SK-N-SH (cell line): ENCODE measurements at regions not wholly inside any gene's neighbourhood (a gene's known extent, or its start where the extent isn't known, plus 50 kb on each side); places are given as distances from the start of the nearest gene placed in this dataset.

Experiments
- CTCF ChIA-PET: fragments of 300-600, 350-600 bp; formaldehyde crosslinking; extraction: SDS; loops from one replicate; lab custom pipeline; 2021; lab: Yijun Ruan, JAX
- POLR2A ChIA-PET: fragments of 350-600 bp; sonication (Branson Sonifier 250); formaldehyde crosslinking; extraction: SDS; loops from one replicate; lab custom pipeline; 2020; ENCODE audit warnings: antibody characterized with exemption, inconsistent platforms; lab: Yijun Ruan, JAX
- DNase-seq: peaks from one replicate; pipeline ENCODE4 v3.0.0; 2012
- H2AFZ ChIP-seq: fragments of 200-600 bp; sonication (generic); 2 replicates; pipeline ENCODE4 v1.8.1; 2016; ENCODE audit warnings: antibody characterized with exemption, mild to moderate bottlenecking, low read depth
- H3F3A ChIP-seq: fragments of 200-600 bp; sonication (generic); replicated peaks from 2 replicates; pipeline ENCODE3; 2016; ENCODE audit warnings: antibody characterized with exemption, mild to moderate bottlenecking; ENCODE audit not compliant: insufficient read depth
- H3K27ac ChIP-seq, 2 experiments: fragments of 200-500 bp in 1 of 2; fragments of 200-600 bp in 1 of 2; sonication (Bioruptor generic) in 1 of 2; sonication (generic), shearing (Covaris generic) in 1 of 2; 2 replicates each; pipeline versions ENCODE4 v1.5.1 to v1.6.1; 2014 to 2016; ENCODE audit warnings: low read depth in 2 of 2, inconsistent platforms in 1 of 2, low read length in 1 of 2, mild to moderate bottlenecking in 1 of 2, mixed read lengths in 1 of 2
- H3K27me3 ChIP-seq: fragments of 200-600 bp; sonication (generic), shearing (Covaris generic); 2 replicates; pipeline ENCODE4 v1.6.1; 2016; ENCODE audit warnings: mixed run types; ENCODE audit not compliant: insufficient read depth
- H3K36me3 ChIP-seq, 2 experiments: fragments of 200-500 bp in 1 of 2; fragments of 200-600 bp in 1 of 2; sonication (Bioruptor generic) in 1 of 2; sonication (generic) in 1 of 2; replicated peaks in 1 of 2; 2 replicates each; pipeline versions ENCODE3 to v1.5.1; 2014 to 2016; ENCODE audit warnings: low read length in 1 of 2, mild to moderate bottlenecking in 1 of 2; ENCODE audit not compliant: insufficient read depth in 2 of 2, control insufficient read depth in 1 of 2
- H3K4me1 ChIP-seq, 2 experiments: fragments of 200-500 bp in 1 of 2; fragments of 200-600 bp in 1 of 2; sonication (Bioruptor generic) in 1 of 2; sonication (generic), shearing (Covaris generic) in 1 of 2; 2 replicates each; pipeline versions ENCODE4 v1.5.1 to v1.6.1; 2014 to 2016; ENCODE audit warnings: low read depth in 1 of 2, low read length in 1 of 2, mixed run types in 1 of 2; ENCODE audit not compliant: insufficient read depth in 2 of 2, control insufficient read depth in 1 of 2
- H3K4me2 ChIP-seq: fragments of 200-600 bp; sonication (generic), shearing (Covaris generic); 2 replicates; pipeline ENCODE4 v1.6.1; 2017; ENCODE audit warnings: mixed run types
- H3K4me3 ChIP-seq, 2 experiments: fragments of 200-500 bp in 1 of 2; fragments of 200-600 bp in 1 of 2; sonication (Bioruptor generic) in 1 of 2; sonication (generic), shearing (Covaris generic) in 1 of 2; 2 replicates each; pipeline versions ENCODE4 v1.5.1 to v1.8.1; 2014 to 2016; ENCODE audit warnings: low read depth in 2 of 2, inconsistent platforms in 1 of 2, low read length in 1 of 2, mild to moderate bottlenecking in 1 of 2, mixed read lengths in 1 of 2, moderate library complexity in 1 of 2
- H3K79me2 ChIP-seq: fragments of 200-600 bp; sonication (generic); 2 replicates; pipeline ENCODE4 v1.8.1; 2017; ENCODE audit warnings: mild to moderate bottlenecking; ENCODE audit not compliant: insufficient read depth
- H3K9ac ChIP-seq: fragments of 200-600 bp; sonication (generic); 2 replicates; pipeline ENCODE4 v1.6.1; 2017; ENCODE audit warnings: mixed run types
- H3K9me2 ChIP-seq: fragments of 200-600 bp; sonication (generic); 2 replicates; pipeline ENCODE4 v1.6.1; 2017; ENCODE audit warnings: mixed run types
- H3K9me3 ChIP-seq: fragments of 200-600 bp; sonication (generic); 2 replicates; pipeline ENCODE4 v1.6.1; 2017; ENCODE audit warnings: mixed run types, mild to moderate bottlenecking, moderate library complexity
- H4K20me1 ChIP-seq: fragments of 200-600 bp; sonication (generic); 2 replicates; pipeline ENCODE4 v1.6.1; 2017; ENCODE audit warnings: mild to moderate bottlenecking, mixed run types; ENCODE audit not compliant: insufficient read depth
- CTCF ChIP-seq: fragments of 200-600 bp; sonication (generic); IDR thresholded peaks from 2 replicates; pipeline ENCODE4 v1.6.1; 2017; ENCODE audit warnings: antibody characterized with exemption, mild to moderate bottlenecking, moderate library complexity
- EP300 ChIP-seq, 2 experiments: IDR thresholded peaks; 2 replicates each; pipeline versions ENCODE4 v1.4.0 to v1.6.1; 2012; ENCODE audit warnings: borderline replicate concordance in 1 of 2, low read depth in 1 of 2, low read length in 1 of 2
- EZH2phosphoT487 ChIP-seq: fragments of 200-600 bp; sonication (generic); IDR thresholded peaks from 2 replicates; pipeline ENCODE4 v1.6.1; 2017; ENCODE audit warnings: low read depth, mixed run types, mild to moderate bottlenecking, antibody characterized with exemption, moderate library complexity, borderline replicate concordance
- FOXJ3 ChIP-seq: sonication (generic); formaldehyde crosslinking; IDR thresholded peaks from 2 replicates; pipeline ENCODE4 v1.5.1; 2020; ENCODE audit warnings: mild to moderate bottlenecking, missing genetic modification reagents
- GATA2 ChIP-seq: sonication (generic); formaldehyde crosslinking; IDR thresholded peaks from 2 replicates; pipeline ENCODE4 v1.5.0; 2020; ENCODE audit warnings: mild to moderate bottlenecking, missing genetic modification reagents
- IRF3 ChIP-seq: fragments of 150-350 bp; IDR thresholded peaks from 2 replicates; pipeline ENCODE4 v1.6.1; 2016; ENCODE audit warnings: mild to moderate bottlenecking, low read depth, low read length
- MAX ChIP-seq: IDR thresholded peaks from 2 replicates; pipeline ENCODE4 v1.4.0; 2012; ENCODE audit warnings: low read depth
- MEF2A ChIP-seq: IDR thresholded peaks from 2 replicates; pipeline ENCODE4 v1.4.0; 2012; ENCODE audit warnings: low read depth, borderline replicate concordance
- MXI1 ChIP-seq: IDR thresholded peaks from 2 replicates; pipeline ENCODE4 v1.6.1; 2012; ENCODE audit warnings: mild to moderate bottlenecking, low read depth, low read length, improper control_type of control experiment
- NFIC ChIP-seq: IDR thresholded peaks from 2 replicates; pipeline ENCODE4 v1.4.0; 2012; ENCODE audit warnings: borderline replicate concordance
- NRF1 ChIP-seq: IDR thresholded peaks from 2 replicates; pipeline ENCODE4 v1.6.1; 2012; ENCODE audit warnings: low read depth, mild to moderate bottlenecking, low read length
- RAD21 ChIP-seq: IDR thresholded peaks from 2 replicates; pipeline ENCODE4 v1.6.1; 2012; ENCODE audit warnings: mild to moderate bottlenecking, low read length
- RCOR1 ChIP-seq: fragments of 150-350 bp; IDR thresholded peaks from 2 replicates; pipeline ENCODE4 v1.6.1; 2017; ENCODE audit warnings: antibody characterized with exemption, low read length
- SIN3A ChIP-seq: IDR thresholded peaks from 2 replicates; pipeline ENCODE4 v1.6.1; 2012; ENCODE audit warnings: low read depth, mild to moderate bottlenecking, low read length, moderate library complexity, borderline replicate concordance
- SMC3 ChIP-seq: IDR thresholded peaks from 2 replicates; pipeline ENCODE4 v1.6.1; 2012; ENCODE audit warnings: low read depth, low read length, improper control_type of control experiment
- TCF12 ChIP-seq: IDR thresholded peaks from 2 replicates; pipeline ENCODE4 v1.4.0; 2012
- TEAD4 ChIP-seq: IDR thresholded peaks from 2 replicates; pipeline ENCODE4 v1.4.0; 2012; ENCODE audit warnings: mild to moderate bottlenecking, borderline replicate concordance; ENCODE audit not compliant: insufficient read depth
- USF1 ChIP-seq: IDR thresholded peaks from 2 replicates; pipeline ENCODE4 v1.4.0; 2012; ENCODE audit warnings: low read depth, borderline replicate concordance
- YY1 ChIP-seq: IDR thresholded peaks from 2 replicates; pipeline ENCODE4 v1.4.0; 2012; ENCODE audit warnings: low read depth, mild to moderate bottlenecking
- TF ChIP-seq, protein P1 (sequence below): IDR thresholded peaks from 2 replicates; pipeline ENCODE4; 2012

- TF ChIP-seq, protein P1, sequence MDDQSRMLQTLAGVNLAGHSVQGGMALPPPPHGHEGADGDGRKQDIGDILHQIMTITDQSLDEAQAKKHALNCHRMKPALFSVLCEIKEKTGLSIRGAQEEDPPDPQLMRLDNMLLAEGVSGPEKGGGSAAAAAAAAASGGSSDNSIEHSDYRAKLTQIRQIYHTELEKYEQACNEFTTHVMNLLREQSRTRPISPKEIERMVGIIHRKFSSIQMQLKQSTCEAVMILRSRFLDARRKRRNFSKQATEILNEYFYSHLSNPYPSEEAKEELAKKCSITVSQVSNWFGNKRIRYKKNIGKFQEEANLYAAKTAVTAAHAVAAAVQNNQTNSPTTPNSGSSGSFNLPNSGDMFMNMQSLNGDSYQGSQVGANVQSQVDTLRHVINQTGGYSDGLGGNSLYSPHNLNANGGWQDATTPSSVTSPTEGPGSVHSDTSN = no peak
- no peak for TF ChIP-seq TEAD4
- TF ChIP-seq IRF3 = no peak
- TF ChIP-seq NFIC = no peak
- TF ChIP-seq TCF12 = no peak
- no peak for TF ChIP-seq SIN3A
- TF ChIP-seq RCOR1 = no peak
- TF ChIP-seq RAD21 = no peak
- no peak for TF ChIP-seq MAX
These were observed 2071.4 kb downstream of the MAT2B start (continued) for GRCh38 chr5:165576678-165577275.

DNA sequence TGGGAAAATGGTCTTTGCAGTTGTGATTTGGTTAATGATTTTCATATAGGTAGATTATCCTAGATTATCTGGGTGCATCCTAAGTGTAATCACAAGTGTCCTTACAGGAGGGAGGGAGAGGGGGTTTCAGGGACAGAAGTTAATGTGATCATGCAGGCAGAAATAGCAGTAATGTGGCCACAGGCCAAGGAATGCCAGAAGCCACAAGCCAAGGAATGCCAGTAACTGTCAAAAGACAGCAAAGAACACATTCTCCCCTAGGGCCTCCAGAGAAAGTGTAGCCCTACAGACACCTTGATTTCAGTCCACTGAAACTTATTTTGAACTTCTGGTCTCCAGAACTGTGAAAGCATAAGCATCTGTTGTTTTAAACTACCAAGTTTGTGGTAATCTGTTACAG lies 2074.5 kb downstream of the MAT2B start:
- ChIA-PET CTCF (no interaction called here), POLR2A (no interaction called here)
- Histone ChIP-seq H3K9ac (no peak overlapping the region), H3K79me2 (no peaks in the 10 kb centered on the region), H3K4me2 (no peak overlapping the region), H2AFZ (no peak overlapping the region), H3F3A (no peaks in the 10 kb centered on the region), H3K27me3 (no peaks in the 10 kb centered on the region), H3K9me3 (no peaks in the 10 kb centered on the region), H3K36me3 (no peaks in the 10 kb centered on the region), H4K20me1 (no peaks in the 10 kb centered on the region), H3K4me3 (no peak overlapping the region), H3K27ac (no peak overlapping the region), H3K9me2 (no peaks in the 10 kb centered on the region), H3K4me1 (no peaks in the 10 kb centered on the region)
- no peak for TF ChIP-seq FOXJ3
- no peak for TF ChIP-seq NRF1
- TF ChIP-seq EZH2phosphoT487 = no peak
- TF ChIP-seq USF1 = no peak
- no peak for TF ChIP-seq SMC3
- TF ChIP-seq YY1 = no peak
- no peak for TF ChIP-seq CTCF
- no peak for TF ChIP-seq EP300 (IDR thresholded peaks at IDR 0.05; ENCODE audit: borderline replicate concordance in 1 of 2, low read depth in 1 of 2, low read length in 1 of 2)
- TF ChIP-seq RAD21 = no peak
- no peak for TF ChIP-seq GATA2 (CRISPR knock-in tag)
- TF ChIP-seq TEAD4 = no peak
- TF ChIP-seq MEF2A = no peak
- TF ChIP-seq TCF12 = no peak
- no peak for TF ChIP-seq MAX
- no peak for TF ChIP-seq MXI1
- DNase-seq = no peak
